HFFc6 (cell line): ENCODE measurements at regions not wholly inside any gene's neighbourhood (a gene's known extent, or its start where the extent isn't known, plus 50 kb on each side); places are given as distances from the start of the nearest gene placed in this dataset.
"Not testable (repeated sequence)": the region's sequence is repeated elsewhere in the genome, so short reads cannot be mapped to it uniquely, and the experiment has no call there.

Experiments
- DNase-seq: peaks from one replicate; pipeline ENCODE4 v3.0.0-alpha.2; 2018
- H3K27ac Mint-ChIP-seq: 2 replicates; pipeline ENCODE4 v1.8.0; 2020; ENCODE audit warnings: mild to moderate bottlenecking, mixed read lengths
- H3K27me3 Mint-ChIP-seq: 2 replicates; pipeline ENCODE4 v1.8.0; 2021; ENCODE audit warnings: mild to moderate bottlenecking, moderate library complexity, mixed read lengths; ENCODE audit not compliant: insufficient read depth
- H3K36me3 Mint-ChIP-seq: 2 replicates; pipeline ENCODE4 v1.8.0; 2021; ENCODE audit warnings: low read depth, mixed read lengths
- H3K4me1 Mint-ChIP-seq: 2 replicates; pipeline ENCODE4 v1.8.0; 2020; ENCODE audit warnings: low read depth, mixed read lengths
- H3K4me3 Mint-ChIP-seq: 2 replicates; pipeline ENCODE4 v1.8.0; 2020; ENCODE audit warnings: mild to moderate bottlenecking, moderate library complexity, mixed read lengths
- H3K9me3 Mint-ChIP-seq: 2 replicates; pipeline ENCODE4 v1.8.0; 2020; ENCODE audit warnings: mild to moderate bottlenecking, mixed read lengths
- CTCF ChIP-seq: fragments of 200-600 bp; sonication (generic); IDR thresholded peaks from 2 replicates; pipeline ENCODE4 v1.5.0; 2021; ENCODE audit warnings: antibody characterized with exemption, mild to moderate bottlenecking

DNA sequence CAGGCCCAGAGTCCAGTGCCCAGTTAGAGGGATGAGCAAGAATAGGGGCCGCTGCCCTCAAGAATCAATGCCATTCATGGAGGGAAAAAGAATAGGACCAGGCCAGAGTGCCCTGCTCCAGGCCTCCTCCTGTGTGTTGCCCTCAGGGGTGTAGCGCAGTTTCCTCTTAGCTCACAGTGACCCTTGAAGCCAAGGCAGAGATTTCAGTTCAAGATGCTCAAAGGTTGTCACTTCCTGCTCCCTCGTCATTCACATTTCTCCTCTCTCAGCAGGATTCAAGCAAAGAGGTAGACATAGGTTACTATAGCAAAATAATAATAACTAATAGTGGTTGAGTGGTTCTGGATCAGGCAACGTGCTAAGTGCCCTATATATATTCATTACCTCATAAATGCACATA, 55.1 kb upstream of the PELI2 start:
- no peak overlapping the region for H3K27ac Mint-ChIP-seq

DNA sequence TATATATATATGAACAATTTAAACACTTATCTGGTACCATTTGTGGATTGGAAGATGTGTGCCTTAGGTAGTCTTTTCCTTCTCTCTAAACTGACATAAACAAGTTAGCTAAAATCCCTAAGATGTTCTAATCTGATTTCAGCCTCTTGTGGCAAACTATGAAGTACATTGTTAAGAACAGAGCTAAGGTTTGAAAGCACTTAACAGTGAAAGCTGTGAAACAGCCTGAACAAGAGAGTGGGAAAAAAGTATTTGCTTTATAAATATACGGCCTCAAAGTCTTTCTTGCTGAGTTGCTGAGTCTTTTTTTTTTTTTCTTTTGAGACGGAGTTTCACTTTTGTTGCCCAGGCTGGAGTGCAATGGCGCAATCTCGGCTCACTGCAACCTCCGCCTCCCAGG, 53.7 kb upstream of the PELI2 start:
- DNase-seq, result no peak
- no peak for TF ChIP-seq CTCF

More for the DNA sequence above, 55.1 kb upstream of the PELI2 start:
- peaks cover 11% of the 10 kb centered on the region for H3K27me3 Mint-ChIP-seq
- TF ChIP-seq CTCF, result no peak
- H3K4me1 Mint-ChIP-seq, result no peaks in the 10 kb centered on the region
- no peaks in the 10 kb centered on the region for H3K36me3 Mint-ChIP-seq
- no peak overlapping the region for H3K4me3 Mint-ChIP-seq
- DNase-seq, result no peak
- H3K9me3 Mint-ChIP-seq, result no peaks in the 10 kb centered on the region

DNA sequence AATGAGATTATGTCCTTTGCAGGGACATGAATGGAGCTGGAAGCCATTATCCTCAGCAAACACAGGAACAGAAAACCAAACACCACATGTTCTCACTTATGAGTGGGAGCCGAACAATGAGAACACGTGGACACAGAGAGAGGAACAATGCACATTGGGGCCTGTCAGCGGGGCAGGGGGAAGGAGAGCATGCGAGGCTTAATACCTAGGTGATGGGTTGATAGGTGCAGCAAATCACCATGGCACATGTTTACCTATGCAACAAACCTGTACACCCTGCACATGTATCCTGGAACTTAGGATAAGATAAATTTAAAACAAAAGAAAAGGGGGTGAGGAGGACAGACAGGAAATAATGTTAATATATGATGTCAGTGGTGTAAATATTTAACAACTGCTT, 53.0 kb upstream of the PELI2 start:
- DNase-seq, H3K36me3 Mint-ChIP-seq, H3K4me3 Mint-ChIP-seq, H3K9me3 Mint-ChIP-seq, H3K4me1 Mint-ChIP-seq, H3K27ac Mint-ChIP-seq, H3K27me3 Mint-ChIP-seq: not testable (repeated sequence)

More for the DNA sequence above, 53.7 kb upstream of the PELI2 start:
- H3K4me1 Mint-ChIP-seq, result no peaks in the 10 kb centered on the region
- peaks cover 10% of the 10 kb centered on the region for H3K27me3 Mint-ChIP-seq
- no peaks in the 10 kb centered on the region for H3K36me3 Mint-ChIP-seq
- H3K4me3 Mint-ChIP-seq, result no peak overlapping the region
- no peak overlapping the region for H3K27ac Mint-ChIP-seq
- no peaks in the 10 kb centered on the region for H3K9me3 Mint-ChIP-seq

- Mint-ChIP-seq H3K27ac (no peak overlapping the region), H3K4me1 (no peaks in the 10 kb centered on the region), H3K36me3 (no peaks in the 10 kb centered on the region), H3K4me3 (no peak overlapping the region), H3K27me3 (peaks cover 5% of the 10 kb centered on the region), H3K9me3 (no peaks in the 10 kb centered on the region)
- no peak for TF ChIP-seq CTCF
- DNase-seq, result no peak
Observed at GRCh38 chr14:56065621-56066290, 52.5 kb upstream of the PELI2 start.
